HG03280 (cell line): ENCODE measurements at regions not wholly inside any gene's neighbourhood (a gene's known extent, or its start where the extent isn't known, plus 50 kb on each side); places are given as distances from the start of the nearest gene placed in this dataset.
"Not testable (repeated sequence)": the region's sequence is repeated elsewhere in the genome, so short reads cannot be mapped to it uniquely, and the experiment has no call there.

Experiments used
- ATAC-seq: cut with Tn5 transposase; IDR thresholded peaks from one replicate; pipeline ENCODE4 v1.9.1; 2021; ENCODE audit warnings: mild to moderate bottlenecking, moderate library complexity; ENCODE audit not compliant: unreplicated experiment

DNA sequence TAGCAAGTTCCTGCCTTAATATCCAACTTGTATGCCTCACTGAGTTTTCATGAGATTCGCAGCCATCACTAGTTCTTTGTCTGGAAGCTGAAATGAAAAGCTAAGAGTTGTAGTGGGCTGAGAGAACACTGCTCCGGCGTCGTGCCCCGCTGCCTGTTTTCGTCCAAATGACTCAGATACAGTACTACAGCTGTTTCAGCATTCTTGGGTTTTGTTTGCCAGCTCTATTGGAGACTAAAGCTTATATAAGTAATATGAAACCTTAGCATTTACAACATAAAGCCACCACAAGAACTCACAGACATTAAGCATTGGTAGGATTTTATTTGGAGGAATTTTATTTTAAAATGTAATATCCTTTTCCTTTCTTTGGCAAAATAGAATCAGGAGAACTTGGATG lies 299.7 kb downstream of the DLEU7 start:
- ATAC-seq: no peak

DNA sequence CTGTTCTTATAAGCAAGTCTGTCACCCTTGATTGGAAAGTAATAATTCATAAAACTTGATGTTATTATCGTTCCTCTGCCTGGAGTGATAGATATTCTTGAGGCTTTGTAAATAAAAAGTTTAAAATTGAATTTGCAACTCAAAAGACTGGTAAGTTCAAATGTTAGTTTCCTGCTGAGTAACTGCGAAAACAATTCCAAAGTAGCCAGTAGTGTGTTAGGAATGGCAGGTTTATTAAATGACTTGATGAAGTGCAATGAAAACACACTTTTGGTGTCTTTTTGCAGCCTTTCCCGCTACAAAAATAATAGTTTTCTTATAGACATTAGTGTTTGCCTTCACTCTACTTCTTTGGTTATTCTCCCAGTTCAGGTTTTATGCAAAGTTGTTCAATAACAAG lies 299.3 kb downstream of the DLEU7 start:
- ATAC-seq: no peak

DNA sequence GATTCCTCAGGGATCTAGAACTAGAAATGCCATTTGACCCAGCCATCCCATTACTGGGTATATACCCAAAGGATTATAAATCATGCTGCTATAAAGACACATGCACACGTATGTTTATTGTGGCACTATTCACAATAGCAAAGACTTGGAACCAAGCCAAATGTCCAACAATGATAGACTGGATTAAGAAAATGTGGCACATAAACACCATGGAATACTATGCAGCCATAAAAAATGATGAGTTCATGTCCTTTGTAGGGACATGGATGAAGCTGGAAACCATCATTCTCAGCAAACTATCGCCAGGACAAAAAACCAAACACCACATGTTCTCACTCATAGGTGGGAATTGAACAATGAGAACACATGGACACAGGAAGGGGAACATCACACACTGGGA lies 296.3 kb downstream of the DLEU7 start:
- not testable (repeated sequence) for ATAC-seq

GRCh38 chr13:50548586-50548985 lies 294.9 kb downstream of the DLEU7 start:
- ATAC-seq: no peak

DNA sequence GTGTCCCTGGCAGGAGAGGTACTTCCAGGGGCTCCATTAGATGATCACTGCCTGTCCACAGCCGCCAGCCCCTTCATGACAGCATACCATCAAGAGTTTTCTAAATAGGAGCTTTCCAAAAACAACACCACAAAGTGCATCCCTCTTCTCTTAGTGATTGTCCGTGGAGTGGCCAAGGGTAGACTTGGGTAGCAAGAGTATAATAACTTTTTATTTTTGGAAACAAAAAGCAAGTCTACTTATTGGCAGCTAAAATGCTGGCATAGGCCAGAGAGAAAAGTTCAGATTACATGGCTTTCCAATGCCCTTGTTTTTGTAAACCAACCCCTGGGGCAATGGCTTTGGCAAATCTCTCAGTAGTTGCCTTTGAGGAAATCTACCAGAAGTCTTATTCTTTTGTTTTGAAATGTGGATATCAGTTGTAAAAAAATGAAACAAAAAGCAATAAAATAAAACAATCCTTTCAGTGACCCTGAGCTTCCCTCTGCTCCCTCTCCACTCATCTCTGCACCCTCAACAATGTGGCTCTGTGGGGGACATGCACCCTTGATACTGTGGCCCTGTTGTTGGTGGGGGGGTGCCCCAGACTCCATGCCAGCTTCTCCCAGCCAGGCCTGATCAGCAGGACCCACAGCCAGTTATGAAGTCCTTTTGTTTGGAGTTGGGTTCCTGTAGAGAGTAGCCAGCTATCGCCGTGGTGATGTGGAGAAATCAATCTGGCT lies 294.1 kb downstream of the DLEU7 start:
- no peak for ATAC-seq

GRCh38 chr13:50550151-50550550 lies 293.3 kb downstream of the DLEU7 start:
- ATAC-seq: no peak

DNA sequence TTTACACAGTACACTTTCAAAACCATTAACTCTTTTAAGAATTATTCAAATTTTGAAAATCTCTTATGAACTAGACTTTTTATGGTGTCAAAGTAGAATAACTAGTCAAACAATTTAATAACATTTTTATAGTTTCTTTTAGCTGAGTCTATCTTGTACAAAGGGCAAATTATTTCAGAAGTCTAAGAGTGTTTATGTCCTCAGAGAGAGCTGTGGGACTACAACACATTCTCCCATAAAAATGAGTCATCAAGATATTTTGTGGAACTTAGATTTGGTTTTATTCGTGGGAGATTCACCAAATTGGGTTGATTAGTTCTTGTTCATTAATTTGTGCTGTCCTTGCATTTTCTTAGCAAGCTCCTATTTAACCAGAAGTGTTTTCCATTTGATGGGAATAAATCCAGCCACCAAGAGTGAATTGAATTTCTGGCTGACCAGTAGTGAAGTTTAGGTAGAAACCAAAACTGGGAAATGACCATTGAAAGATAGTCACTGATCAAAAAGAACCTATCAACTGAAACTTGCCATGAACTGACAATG lies 291.0 kb downstream of the DLEU7 start:
- ATAC-seq: no peak

GRCh38 chr13:50561739-50562138 lies 281.8 kb downstream of the DLEU7 start:
- no peak for ATAC-seq

DNA sequence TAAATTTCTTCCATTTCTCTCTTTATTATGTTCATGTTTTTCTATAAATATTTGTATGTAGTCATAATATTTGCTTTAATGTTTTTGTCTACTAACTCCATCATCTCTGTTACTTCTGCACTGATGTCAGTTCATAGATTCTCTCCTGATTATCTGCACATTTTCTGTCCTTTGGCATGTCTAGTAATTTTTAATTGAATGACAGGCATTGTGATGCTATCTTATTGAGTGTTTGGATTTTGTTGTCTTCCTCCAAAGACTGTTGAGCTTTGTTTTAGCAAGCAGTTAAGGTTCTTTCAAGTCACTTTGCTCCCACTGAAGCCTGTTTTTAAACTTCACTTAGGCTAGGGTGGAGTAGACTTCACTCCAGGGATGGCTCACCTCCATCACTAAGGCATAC lies 276.8 kb downstream of the DLEU7 start:
- ATAC-seq: no peak

DNA sequence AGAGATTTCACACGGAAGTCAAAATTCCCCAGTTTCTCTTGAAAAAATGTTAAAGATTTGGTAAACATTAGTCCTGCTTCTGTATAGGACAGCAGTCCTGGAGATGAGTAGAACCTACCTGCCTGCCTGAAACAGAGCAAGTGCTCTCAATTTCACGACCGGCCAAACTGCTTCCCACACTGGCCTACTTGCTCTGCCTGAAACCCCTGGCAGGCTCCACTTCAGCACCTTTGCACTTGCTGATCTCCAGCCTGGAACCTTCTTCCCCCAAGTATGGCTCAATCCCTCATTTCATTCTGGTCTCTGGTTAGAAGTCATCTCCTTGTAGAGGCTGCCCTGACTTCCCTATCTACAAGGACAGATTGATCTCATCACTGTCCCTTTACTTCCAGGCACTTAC lies 271.4 kb downstream of the DLEU7 start:
- ATAC-seq: no peak

DNA sequence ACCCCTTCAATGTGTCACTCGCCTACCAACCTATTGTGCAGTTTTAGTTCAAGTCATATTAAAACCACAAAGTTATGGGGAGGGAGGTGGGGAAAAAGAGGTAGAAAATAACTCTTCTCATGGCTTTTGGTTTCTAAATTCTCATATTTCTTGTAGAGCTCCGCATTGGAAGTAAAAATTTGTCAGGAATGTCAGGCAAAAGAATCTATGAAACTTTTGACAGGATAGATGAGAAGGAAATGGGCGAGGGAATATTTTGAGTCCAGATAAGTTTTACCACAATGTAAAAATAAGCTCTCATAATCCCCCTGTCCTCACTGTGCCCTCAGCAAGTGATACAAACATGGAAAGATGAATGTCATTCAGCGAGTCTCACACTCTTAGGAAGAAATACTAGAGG lies 270.4 kb downstream of the DLEU7 start:
- no peak for ATAC-seq

DNA sequence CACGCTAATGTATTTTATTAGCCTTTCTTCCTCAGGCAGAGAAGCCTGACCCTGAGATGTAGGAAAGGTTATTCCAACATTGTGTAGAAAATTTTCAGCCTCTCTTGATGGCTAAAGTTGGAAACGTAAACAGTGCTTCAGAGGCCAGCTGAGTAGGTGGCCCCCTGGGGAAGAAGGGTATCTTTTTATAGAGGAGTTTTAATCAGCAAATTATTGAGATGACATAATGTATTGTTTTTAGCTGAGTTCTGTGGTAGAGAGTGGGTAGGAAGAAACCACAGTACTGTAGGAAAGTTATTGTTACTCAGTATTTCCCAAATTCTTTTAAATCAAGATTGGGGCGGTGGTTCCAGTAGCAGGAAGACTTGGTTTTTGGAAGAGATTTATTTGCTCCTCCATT lies 268.8 kb downstream of the DLEU7 start:
- no peak for ATAC-seq

DNA sequence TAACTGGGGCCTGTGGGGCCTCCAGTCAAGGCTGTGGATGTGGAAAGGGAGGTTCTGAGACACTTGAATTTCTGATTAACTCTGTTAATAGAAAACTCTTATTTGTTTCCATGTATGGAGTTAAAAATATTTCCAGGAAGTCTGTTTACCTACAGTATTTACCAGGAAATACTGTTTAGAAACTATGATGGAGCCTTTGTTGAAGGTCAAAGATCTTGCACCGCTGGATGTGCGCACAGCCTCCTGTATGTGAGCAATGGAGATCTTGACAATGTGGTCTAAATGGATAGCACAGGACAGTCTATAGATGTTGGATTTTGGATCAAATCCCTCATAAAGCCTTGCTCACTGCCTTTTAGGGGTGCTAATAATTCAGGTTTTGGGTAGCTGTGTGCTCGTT lies 268.4 kb downstream of the DLEU7 start:
- no peak for ATAC-seq

DNA sequence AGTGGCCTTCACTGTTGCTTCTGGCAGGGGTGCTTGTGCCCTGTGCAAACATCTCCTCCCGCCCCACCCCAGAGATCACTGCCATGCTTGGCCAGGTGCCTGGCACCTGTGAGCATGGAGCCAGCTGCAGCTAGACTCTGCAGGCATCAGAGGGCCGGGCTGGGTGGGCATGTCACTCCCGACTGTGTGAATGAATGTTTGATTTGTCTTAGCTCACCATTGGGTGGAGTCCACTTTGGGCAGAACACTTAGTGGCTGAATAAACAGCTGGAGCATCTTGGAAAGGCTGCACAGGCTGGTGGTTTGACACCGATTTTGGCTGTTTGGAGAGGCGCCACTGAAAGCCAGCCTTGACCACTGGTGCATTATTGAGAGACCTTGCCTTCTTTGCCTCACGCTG lies 267.3 kb downstream of the DLEU7 start:
- ATAC-seq: no peak

- no peak for ATAC-seq
These were observed 265.7 kb downstream of the DLEU7 start for GRCh38 chr13:50577806-50578205.

GRCh38 chr13:50580684-50581305 lies 262.7 kb downstream of the DLEU7 start:
- no peak for ATAC-seq

- ATAC-seq: no peak
These were observed 261.8 kb downstream of the DLEU7 start for GRCh38 chr13:50581586-50582196.

- no peak for ATAC-seq
These were observed 258.5 kb downstream of the DLEU7 start for GRCh38 chr13:50584856-50585580.

DNA sequence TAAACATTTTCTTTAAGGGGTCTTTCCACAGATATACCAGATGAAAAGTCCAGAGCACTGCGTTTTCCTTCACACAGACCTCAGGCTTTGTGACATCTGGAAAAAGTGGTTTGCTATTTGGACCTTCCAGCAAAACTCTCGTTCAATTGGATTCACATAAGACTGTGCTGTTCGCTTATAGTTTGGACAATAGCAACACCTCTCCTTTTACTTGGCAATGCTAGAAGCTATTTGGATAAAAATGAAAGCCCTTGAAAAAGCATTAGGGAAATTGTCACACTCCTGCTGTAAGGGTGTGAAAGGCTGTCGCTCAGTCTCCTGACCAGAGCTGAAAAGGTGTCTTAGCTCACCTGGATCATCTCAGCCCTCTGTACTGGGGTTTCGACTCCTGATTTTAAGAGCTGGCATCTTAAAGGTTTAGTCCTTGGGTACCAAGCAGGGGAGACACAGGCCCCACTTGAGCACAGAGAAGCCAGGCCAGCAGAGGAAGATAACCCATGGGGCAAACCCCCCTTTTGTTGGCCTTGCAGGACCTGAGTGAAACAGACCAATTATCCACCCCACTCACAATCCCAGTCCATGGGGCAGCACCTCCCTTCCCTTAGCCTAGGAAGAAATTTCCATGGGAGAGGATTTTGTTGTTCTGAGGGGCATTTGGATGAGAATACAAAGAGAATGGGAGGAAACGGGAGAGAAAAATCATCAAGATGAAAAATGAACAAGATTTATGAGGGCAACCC lies 257.6 kb downstream of the DLEU7 start:
- no peak for ATAC-seq

DNA sequence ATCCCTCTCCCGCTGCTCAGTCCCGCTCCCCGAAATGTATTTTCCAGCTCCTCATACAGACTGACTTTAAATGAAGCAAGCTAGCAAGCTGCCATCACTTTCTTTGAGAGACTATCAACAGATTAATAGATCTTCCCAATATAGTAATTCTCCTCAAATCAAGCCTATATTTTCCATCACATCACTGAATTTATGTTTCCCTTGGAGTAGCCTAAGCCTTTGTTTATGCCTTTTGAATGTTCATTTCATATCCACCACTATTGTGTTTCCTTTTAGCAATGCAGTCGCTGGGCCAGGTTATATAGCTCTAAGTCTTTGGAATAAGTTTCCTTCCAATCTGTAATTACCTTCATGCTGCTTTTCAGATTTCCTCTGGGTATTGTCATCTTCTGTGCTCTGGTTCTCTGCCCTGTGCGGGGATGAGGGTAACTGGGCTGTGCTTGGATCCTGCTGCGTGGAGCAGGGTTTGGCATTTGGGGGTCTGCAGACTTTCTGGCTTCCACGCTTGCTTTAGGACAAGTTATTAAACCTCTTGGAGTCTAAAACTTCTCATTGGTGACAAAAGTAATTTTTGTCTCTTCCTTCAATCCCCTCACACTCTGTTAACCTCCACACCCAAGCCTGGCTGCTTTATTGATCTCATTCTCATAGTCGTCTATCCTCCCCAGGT lies 256.9 kb downstream of the DLEU7 start:
- ATAC-seq: no peak
